ENCODE measurements at regions not wholly inside any gene's neighbourhood (a gene's known extent, or its start where the extent isn't known, plus 50 kb on each side); places are given as distances from the start of the nearest gene placed in this dataset.

DNA sequence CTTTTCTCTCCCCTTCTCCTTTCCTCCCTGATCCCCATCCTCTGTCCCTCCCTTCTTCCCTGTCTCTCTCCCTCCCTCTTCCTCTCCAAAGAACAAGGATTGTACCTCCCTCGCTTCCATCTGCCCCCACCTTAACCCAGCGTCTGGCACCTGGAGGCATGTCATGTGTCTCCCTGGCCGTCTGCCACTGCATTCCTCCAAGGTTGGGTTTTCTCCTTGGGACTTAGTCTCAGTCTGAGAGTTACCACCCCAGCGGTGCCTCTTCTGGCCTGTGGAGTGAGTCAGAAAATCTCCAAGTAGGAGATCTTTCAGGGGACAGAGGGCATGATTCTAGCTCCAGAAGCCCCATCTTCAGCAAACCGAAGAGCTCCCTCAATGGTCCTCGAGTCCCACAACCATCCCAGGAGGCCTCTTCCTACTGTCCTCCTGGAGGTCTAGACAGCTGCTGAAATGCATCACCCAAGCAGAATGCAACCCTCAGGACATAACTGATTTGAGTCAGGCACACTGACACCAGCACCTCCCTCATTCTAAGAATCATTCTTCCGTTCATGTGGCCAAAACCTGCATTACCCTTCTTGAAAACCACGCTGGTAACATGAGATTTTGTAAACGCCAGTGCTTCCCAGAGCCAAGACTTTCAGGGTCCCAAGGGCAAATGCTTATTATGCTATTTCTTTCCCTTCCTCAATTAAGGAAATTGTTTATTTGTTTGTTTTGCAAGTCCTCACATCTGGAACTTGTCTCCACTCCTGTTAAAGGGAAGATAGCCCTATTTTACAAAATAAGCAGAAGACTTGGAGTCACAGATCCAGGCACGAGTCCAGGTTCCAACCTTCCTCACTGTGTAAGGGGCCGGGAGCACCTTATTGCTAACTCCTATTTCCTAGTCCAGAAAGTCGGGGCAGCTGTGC, 463.2 kb downstream of the BCL11B start:
- Histone ChIP-seq H3K27ac (no peak overlapping the region), H3K4me3 (no peak overlapping the region), H3K36me3 (ENCODE audit: insufficient read depth in 1 of 2, low read depth in 1 of 2) (no peaks in the 10 kb centered on the region), H3K4me1 (no peaks in the 10 kb centered on the region), H3K9me3 (no peaks in the 10 kb centered on the region), H3K27me3 (ENCODE audit: insufficient read depth in 3 of 3, low read length in 2 of 3) (peaks cover 0 to 2% (median 0%) of the 10 kb centered on the region in 3 donors)
- TF ChIP-seq CTCF (IDR thresholded peaks at IDR 0.05) = no peak
- 58 to 62% (median 61%) methylated on average over 12 of the region's 12 CpGs for WGBS, 3 donors
- intact Hi-C loops (cut with DNase I) = no loop called here
- no peak for DNase-seq
- no peak for ATAC-seq

DNA sequence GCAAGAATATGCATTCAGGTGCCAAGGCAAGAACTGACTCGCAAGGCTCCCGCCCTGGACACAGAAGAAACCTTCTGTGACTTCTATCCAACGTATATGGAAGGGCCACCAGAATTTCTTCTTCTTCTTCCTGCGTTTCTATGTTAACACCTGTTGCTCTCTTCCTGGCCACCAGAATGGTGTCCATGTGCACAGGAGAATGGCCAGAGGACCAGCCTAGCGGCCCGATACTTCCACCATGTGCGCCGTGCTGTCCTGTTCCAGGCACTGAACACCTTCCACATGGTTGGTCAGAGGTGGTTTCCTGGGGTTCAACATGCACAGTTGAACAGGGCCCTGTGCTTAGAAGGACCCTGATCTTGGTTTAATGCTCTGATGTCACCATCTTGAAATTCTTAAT, 455.8 kb downstream of the BCL11B start:
- Histone ChIP-seq H3K4me1 (no peaks in the 10 kb centered on the region), H3K36me3 (ENCODE audit: insufficient read depth in 1 of 2, low read depth in 1 of 2) (no peaks in the 10 kb centered on the region), H3K27ac (no peak overlapping the region), H3K4me3 (no peak overlapping the region), H3K27me3 (ENCODE audit: insufficient read depth in 3 of 3, low read length in 2 of 3) (no peaks in the 10 kb centered on the region), H3K9me3 (no peaks in the 10 kb centered on the region)
- ATAC-seq (no peak), DNase-seq (no peak)
- intact Hi-C loops (cut with DNase I) = no loop called here
- 82 to 87% (median 83%) methylated on average over 8 of the region's 8 CpGs for WGBS, 3 donors
- no peak for TF ChIP-seq CTCF (IDR thresholded peaks at IDR 0.05)

GRCh38 chr14:98816720-98817119, 455.3 kb downstream of the BCL11B start:
- H3K27me3 ChIP-seq (ENCODE audit: insufficient read depth in 3 of 3, low read length in 2 of 3) = no peaks in the 10 kb centered on the region
- TF ChIP-seq CTCF (IDR thresholded peaks at IDR 0.05) = no peak
- ATAC-seq = no peak

GRCh38 chr14:98819132-98819866, 452.7 kb downstream of the BCL11B start:
- no peaks in the 10 kb centered on the region for H3K4me1 ChIP-seq
- H3K27me3 ChIP-seq (ENCODE audit: insufficient read depth in 3 of 3, low read length in 2 of 3) = no peaks in the 10 kb centered on the region
- H3K9me3 ChIP-seq = no peaks in the 10 kb centered on the region
- no peak for ATAC-seq
- TF ChIP-seq CTCF (IDR thresholded peaks at IDR 0.05) = no peak
- WGBS, 3 donors = 37 to 45% (median 42%) methylated on average over 9 of the region's 9 CpGs
- H3K36me3 ChIP-seq (ENCODE audit: insufficient read depth in 1 of 2, low read depth in 1 of 2) = no peaks in the 10 kb centered on the region
- intact Hi-C loops (cut with DNase I) = no loop called here
- no peak overlapping the region for H3K27ac ChIP-seq
- H3K4me3 ChIP-seq = no peak overlapping the region
- no peak for DNase-seq

More at GRCh38 chr14:98816720-98817119, 455.3 kb downstream of the BCL11B start:
- Histone ChIP-seq H3K9me3 (no peaks in the 10 kb centered on the region), H3K36me3 (ENCODE audit: insufficient read depth in 1 of 2, low read depth in 1 of 2) (no peaks in the 10 kb centered on the region), H3K27ac (no peak overlapping the region), H3K4me1 (no peaks in the 10 kb centered on the region), H3K4me3 (no peak overlapping the region)
- intact Hi-C loops (cut with DNase I) = no loop called here
- DNase-seq = no peak
- 67 to 70% (median 67%) methylated on average over 7 of the region's 7 CpGs for WGBS, 3 donors

Measured in psoas muscle (tissue), 7 donors.